Astrocyte of the cerebellum (primary cell): ENCODE measurements at regions not wholly inside any gene's neighbourhood (a gene's known extent, or its start where the extent isn't known, plus 50 kb on each side); places are given as distances from the start of the nearest gene placed in this dataset.

Source experiments
- DNase-seq: peaks from one replicate; pipeline ENCODE4 v3.0.0-alpha.2; 2011; ENCODE audit warnings: low read depth
- H3K4me3 ChIP-seq: 2 replicates; pipeline ENCODE4 v1.5.1; 2011; ENCODE audit warnings: mild to moderate bottlenecking, low read depth, low read length, moderate library complexity
- in situ Hi-C: cut with HindIII; loops from 2 replicates; pipeline ENCODE4 v1.10.0; 2017; ENCODE audit warnings: low sequenced_read_pairs
- TF ChIP-seq, protein P1 (sequence below): IDR thresholded peaks from 2 replicates; pipeline ENCODE4 v1.5.1; 2012; ENCODE audit warnings: low read length, low read depth, moderate library complexity, mild to moderate bottlenecking; ENCODE audit errors: missing control alignments

DNA sequence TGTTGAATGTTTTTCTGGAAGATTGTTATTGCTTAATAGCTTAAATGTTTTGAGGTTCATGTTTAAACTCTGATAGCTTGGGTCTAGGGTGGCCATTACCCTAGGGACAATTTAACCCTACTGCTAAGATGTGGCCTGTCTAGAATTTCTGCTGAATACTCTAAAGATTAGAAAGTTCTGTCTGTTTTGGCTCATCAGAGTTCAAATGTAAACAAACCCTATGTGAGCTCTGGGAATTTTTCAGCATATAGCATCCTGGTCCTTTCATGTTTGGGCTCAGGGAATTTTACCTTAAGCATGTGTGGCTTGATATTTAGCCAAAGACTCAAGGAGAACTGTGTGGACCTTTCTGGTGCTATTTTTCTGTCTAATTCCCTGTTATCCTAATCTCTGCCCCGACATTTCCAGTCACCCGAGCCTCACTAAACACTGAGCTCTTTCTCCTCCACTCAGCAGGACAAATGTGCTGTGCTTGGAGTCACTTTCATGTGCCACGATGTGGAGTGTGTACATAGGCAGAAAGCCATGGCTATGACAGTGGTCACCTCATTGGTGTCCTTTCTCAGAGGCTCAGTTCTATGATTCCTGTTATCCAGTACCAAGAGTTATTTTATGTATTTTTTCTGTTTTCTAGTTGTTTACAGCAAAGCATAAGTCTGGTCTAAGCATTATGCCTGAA lies 492.5 kb upstream of the SPHKAP start:
- no peak overlapping the region for H3K4me3 ChIP-seq
- in situ Hi-C loops, result loop anchor here (25.0 kb wide), 1 partner anchor 787 kb away; no protein-coding TSS in a partner anchor
- TF ChIP-seq, protein P1, sequence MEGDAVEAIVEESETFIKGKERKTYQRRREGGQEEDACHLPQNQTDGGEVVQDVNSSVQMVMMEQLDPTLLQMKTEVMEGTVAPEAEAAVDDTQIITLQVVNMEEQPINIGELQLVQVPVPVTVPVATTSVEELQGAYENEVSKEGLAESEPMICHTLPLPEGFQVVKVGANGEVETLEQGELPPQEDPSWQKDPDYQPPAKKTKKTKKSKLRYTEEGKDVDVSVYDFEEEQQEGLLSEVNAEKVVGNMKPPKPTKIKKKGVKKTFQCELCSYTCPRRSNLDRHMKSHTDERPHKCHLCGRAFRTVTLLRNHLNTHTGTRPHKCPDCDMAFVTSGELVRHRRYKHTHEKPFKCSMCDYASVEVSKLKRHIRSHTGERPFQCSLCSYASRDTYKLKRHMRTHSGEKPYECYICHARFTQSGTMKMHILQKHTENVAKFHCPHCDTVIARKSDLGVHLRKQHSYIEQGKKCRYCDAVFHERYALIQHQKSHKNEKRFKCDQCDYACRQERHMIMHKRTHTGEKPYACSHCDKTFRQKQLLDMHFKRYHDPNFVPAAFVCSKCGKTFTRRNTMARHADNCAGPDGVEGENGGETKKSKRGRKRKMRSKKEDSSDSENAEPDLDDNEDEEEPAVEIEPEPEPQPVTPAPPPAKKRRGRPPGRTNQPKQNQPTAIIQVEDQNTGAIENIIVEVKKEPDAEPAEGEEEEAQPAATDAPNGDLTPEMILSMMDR, result no peak
- no peak for DNase-seq

DNA sequence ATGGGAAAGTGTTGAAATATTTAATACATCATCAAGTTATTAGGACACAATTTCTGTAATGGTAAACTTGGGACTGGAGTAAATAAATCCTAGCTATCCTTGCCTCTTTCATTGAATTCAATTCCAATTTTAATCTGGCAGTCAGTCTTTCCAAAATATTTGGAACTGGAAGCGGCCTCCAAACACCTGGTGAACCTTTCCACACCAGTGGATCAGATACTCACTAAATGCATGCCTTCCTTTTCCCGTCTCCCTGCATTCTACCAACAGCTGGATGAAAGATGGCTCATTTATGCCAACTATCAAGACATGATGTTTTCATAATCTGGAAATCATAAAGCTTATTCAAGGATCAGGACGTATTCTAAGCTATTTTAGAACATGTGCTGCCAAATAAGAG lies 488.2 kb upstream of the SPHKAP start:
- TF ChIP-seq, protein P1, result no peak
- no peak for DNase-seq
- in situ Hi-C loops, result loop anchor here (25.0 kb wide), 1 partner anchor 782 kb away; no protein-coding TSS in a partner anchor
- H3K4me3 ChIP-seq, result no peak overlapping the region

DNA sequence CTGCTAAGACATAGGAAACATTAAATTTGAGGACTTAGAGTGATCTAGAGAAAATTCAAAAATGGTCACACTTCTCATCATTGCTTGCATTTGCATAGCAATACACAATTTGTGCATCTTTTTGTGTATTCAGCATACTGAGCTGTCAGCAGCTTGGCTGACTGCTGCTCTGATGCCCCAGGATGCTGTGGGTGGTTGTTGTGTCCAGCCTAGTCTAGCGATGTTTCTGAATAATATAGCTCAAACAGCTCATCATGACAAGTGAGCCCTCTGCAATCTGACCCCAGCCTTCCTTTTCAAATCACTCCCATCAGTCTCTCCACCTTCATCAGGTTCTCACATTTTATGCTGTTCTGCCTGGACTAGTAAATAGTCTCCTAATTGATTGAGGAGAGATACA lies 483.7 kb upstream of the SPHKAP start:
- TF ChIP-seq, protein P1, result no peak
- in situ Hi-C loops, result loop anchor here (25.0 kb wide), 1 partner anchor 778 kb away; no protein-coding TSS in a partner anchor
- DNase-seq, result no peak
- no peak overlapping the region for H3K4me3 ChIP-seq

DNA sequence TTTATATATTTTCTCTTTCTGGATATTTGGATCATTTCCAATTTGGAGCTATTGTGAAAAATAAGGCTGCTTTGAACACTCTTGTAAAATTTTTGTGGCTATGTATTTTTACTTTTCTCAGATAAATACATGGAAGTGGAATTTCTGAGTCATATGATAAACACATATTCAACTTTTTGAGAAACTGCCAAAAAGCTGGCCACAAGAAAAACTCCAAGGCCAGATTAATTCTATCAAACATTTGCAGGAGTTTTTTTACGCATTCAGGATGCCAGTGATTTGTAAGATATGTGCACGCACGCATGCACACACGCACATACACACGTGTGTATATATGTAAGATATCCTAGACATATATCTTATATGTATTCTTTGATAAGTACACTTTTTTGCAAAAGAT lies 477.5 kb upstream of the SPHKAP start:
- no peak overlapping the region for H3K4me3 ChIP-seq
- DNase-seq, result peak; percentile 78
- TF ChIP-seq, protein P1, result no peak

DNA sequence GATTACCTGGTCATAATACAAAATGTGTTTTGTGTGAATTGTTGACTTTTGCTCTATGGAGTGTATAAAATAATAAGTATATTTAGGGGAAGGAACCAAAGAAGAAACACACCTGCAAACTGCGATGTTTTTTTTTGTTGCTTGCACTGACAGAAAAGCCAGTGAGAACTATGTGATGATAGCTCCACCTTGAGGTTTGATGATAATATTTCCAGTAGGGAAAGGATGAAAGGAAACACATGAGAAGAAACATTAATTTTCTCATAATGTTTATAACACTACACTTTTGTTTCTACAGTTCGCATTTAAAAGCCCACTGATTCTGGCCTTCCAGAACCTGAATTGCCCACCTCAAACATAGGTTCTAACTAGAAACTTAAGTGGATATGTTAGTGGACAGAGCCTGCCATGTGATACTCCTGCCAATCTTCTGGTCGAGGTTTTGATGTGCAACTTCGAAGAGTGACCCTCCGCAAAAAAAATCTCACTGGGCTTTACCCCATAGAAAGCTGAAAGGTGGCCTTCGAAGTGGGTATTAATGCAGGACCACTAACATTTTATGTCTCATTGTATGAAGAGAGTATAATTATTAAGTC lies 476.4 kb upstream of the SPHKAP start:
- TF ChIP-seq, protein P1, result peak; percentile 29
- H3K4me3 ChIP-seq, result no peak overlapping the region
- in situ Hi-C loops, result loop anchor here (25.0 kb wide), 1 partner anchor 771 kb away; no protein-coding TSS in a partner anchor
- peak; percentile 22 for DNase-seq

More for the DNA sequence above, 477.5 kb upstream of the SPHKAP start:
- in situ Hi-C loops, result loop anchor here (25.0 kb wide), 1 partner anchor 772 kb away; no protein-coding TSS in a partner anchor

DNA sequence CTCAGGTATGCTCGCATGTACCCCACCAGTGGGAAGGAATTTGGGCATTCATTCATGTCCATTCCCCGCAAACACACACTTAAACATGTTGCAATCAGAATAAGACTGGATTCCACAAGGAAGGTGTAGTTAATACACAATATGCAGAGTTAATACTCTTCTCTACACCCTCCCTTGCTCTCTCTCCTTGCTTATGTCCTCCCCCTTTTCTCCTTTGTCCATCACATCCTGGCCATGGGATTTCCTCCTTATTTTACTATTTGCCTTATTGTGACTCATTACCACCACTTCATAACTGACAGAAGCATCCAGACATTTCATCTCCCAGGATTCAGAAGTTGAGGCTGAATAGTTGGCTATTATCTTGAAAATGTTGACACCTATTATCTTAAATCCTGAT lies 473.8 kb upstream of the SPHKAP start:
- no peak overlapping the region for H3K4me3 ChIP-seq
- TF ChIP-seq, protein P1, result no peak
- DNase-seq, result no peak
- in situ Hi-C loops, result loop anchor here (25.0 kb wide), 1 partner anchor 768 kb away; no protein-coding TSS in a partner anchor
